GM12891 (cell line): ENCODE measurements at regions not wholly inside any gene's neighbourhood (a gene's known extent, or its start where the extent isn't known, plus 50 kb on each side); places are given as distances from the start of the nearest gene placed in this dataset.

Experiments
- DNase-seq: peaks from one replicate; pipeline ENCODE4 v3.0.0; 2011; ENCODE audit warnings: low spot score; ENCODE audit not compliant: insufficient read length
- FAIRE-seq: peaks from 2 replicates; lab custom pipeline; 2011; peaks lifted over from hg19 to GRCh38; lab: Jason Lieb, UNC
- PAX5 ChIP-seq: IDR thresholded peaks from 2 replicates; pipeline ENCODE4 v1.6.1; 2011; ENCODE audit warnings: low read length, moderate library complexity, mild to moderate bottlenecking; ENCODE audit not compliant: insufficient read depth, severe bottlenecking
- POLR2A ChIP-seq: IDR thresholded peaks from 2 replicates; pipeline ENCODE4 v1.6.1; 2011; ENCODE audit warnings: low read depth, low read length, control low read depth
- POLR2AphosphoS5 ChIP-seq: IDR thresholded peaks from 2 replicates; pipeline ENCODE4 v1.6.1; 2011; ENCODE audit warnings: low read depth, low read length, control low read depth
- POU2F2 ChIP-seq: IDR thresholded peaks from 2 replicates; pipeline ENCODE4 v1.6.1; 2011; ENCODE audit warnings: low read depth, mild to moderate bottlenecking, control low read depth, low read length, moderate library complexity
- SPI1 ChIP-seq: IDR thresholded peaks from 2 replicates; pipeline ENCODE4 v1.6.1; 2011; ENCODE audit warnings: low read depth, low read length, control low read depth
- TAF1 ChIP-seq: IDR thresholded peaks from 2 replicates; pipeline ENCODE4 v1.6.1; 2011; ENCODE audit warnings: low read depth, low read length, control low read depth

DNA sequence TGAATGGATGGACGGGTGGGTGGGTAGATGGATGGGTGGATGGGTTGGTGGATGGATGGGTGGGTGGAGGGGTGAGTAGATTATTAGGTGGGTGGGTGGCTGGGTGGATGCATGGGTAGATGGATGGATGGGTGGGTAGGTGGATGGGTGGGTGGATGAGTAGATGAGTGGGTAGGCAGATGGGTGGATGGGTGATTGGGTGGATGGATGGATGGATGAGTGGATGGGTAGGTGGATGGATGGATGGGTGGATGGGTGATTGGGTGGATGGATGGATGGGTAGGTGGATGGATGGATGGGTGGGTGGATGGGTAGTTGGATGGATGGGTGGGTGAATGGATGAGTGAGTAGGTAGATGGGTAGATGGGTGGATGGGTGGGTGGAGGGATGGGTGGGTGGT, 59.6 kb upstream of the ADGRA1 start:
- DNase-seq: no peak

DNA sequence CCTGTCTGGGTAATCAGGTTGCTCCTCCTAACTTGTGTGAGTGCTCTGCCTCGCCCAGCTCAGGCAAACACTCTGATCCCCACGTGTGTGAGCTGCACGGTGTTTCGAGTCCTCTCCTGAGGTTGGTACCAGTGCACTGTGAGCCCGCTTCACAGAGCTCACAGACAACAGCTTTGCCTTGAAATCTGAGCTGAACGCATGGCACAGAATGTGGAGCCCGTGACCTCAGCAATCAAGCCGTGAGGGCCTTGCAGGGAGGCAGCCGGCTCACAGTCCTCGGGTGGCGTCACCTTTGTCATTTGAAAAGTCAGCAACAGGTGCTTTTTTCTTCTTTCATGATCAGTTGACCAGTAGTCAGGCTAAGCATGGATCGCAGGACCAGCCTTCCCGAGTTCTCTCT, 60.2 kb upstream of the ADGRA1 start:
- TF ChIP-seq PAX5 (no peak), POLR2AphosphoS5 (no peak), POLR2A (no peak), TAF1 (no peak), SPI1 (no peak)
- DNase-seq: no peak
- no peak for FAIRE-seq

More for the DNA sequence above, 59.6 kb upstream of the ADGRA1 start:
- FAIRE-seq: no peak
- TF ChIP-seq POLR2A (no peak), SPI1 (no peak), POU2F2 (no peak), POLR2AphosphoS5 (no peak), PAX5 (no peak), TAF1 (no peak)

DNA sequence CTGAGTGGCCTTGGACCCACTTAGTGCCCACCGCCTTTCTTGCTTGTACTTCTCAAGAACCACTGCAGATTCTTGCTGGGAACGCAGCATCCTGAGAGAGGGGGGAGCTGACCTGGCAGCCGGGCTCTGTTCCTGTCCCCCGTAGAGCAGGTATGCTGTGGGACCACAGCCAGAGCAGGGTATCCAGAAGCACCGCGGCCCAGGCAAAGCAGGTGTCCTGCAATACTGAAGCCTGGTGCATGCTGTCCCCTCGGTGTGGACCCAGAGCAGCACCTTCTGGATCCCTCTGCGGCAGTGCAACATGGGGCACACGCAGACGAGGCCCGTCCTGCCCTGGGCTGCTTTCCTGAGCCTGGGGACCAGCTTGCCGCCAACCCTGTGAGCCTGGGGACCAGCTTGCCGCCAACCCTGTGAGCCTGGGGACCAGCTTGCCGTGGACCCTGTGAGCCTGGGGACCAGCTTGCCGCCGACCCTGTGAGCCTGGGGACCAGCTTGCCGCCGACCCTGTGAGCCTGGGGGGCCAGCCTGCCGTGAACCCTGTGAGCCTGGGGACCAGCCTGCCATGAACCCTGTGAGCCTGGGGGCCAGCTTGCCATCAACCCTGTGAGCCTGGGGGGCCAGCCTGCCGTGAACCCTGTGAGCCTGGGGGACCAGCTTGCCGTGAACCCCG, 60.9 kb upstream of the ADGRA1 start:
- DNase-seq (no peak), FAIRE-seq (no peak)
- TF ChIP-seq PAX5: no peak
- no peak for TF ChIP-seq POLR2AphosphoS5
- TF ChIP-seq POLR2A: no peak
- TF ChIP-seq SPI1: no peak
- TF ChIP-seq POU2F2: no peak
- no peak for TF ChIP-seq TAF1

DNA sequence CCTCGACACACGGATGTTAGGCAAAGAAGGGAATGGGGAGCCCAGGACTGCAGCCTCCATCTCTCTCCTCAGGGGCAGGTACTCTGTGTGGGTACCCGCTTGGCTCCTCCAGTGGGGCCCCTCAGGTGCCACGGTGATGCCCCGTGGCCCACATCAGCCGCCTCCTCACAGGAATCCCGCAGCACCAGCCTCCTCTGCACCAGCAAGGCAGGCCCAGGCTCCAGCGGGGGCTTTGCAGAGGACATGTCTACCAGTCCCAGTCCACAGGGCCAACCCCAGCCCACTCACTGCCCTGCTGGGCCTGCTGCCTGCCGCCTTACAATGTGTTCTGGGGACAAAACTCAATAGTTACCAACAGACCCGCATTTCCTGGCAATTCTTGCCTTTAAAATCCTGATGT, 61.6 kb upstream of the ADGRA1 start:
- no peak for DNase-seq
- FAIRE-seq: no peak
- TF ChIP-seq POLR2A (no peak), POU2F2 (no peak), SPI1 (no peak), TAF1 (no peak), PAX5 (no peak)

DNA sequence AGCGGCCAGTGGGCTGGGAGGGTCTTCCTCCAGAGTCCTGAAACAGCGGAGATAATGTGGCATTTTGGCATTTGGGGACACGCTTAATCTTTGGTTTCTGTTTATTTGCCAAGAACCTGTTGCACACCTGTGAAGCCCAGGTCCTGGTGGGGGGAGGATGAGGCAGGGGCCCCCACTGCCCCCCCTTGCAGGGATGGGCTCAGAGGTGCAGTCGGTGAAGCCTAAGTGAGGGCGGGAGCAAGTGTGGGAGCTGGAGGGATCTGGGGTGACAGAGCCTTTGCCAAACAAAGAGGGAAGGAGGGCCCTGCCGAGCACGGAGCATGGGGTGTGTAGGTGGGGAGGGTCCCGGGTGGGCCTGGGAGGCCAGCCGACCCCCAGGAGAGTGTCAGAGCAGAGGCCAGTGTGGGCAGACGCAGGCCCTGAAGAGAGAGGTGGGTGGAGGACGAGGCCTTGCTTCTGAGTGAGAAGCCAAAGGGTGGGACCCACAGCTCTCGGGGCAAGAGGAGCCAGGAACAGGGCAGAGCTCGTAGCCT, 62.1 kb upstream of the ADGRA1 start:
- TF ChIP-seq TAF1 (no peak), POU2F2 (no peak), POLR2A (no peak), SPI1 (no peak), PAX5 (no peak), POLR2AphosphoS5 (no peak)
- no peak for FAIRE-seq
- no peak for DNase-seq

DNA sequence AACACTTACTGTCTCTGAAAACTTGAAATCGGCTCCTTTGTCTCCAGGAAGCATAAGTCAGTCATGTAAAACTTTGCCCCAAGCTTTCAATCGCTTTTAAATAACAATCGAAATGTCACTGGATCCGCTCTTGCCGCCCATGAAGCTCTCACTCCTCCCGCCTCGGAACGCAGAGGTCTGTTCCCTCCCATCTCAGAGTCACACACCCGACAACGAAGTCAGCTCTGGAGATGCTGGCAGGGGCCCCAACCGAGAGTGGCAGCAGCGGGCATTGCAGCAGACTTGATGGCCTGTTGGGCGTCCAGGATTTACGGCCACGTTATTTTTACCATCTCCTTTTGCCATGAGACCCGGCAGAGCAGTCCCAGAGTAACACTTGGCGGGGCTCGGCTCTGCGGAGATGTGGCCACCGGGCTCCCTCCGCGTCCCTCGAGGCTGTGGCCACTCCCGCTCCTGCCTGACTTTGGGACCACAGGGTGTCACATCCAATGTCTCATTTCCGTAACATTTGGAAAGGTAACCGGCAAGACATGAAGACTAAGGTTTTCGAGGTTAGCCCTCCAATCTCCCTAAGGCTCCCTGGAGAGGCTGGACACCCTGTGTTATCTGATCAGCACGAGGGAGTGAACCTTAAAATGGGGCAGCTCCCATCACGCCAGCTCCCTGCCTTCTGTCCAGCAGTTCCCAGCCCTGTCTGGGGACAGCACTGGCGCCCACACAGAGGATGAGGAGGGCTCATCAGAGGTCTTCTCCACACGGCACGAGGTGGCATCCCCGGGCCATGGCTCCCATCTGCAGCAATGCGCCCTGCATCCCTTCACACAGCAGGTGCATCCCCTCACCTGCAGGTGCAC, 62.8 kb upstream of the ADGRA1 start:
- TF ChIP-seq POLR2A (no peak), POLR2AphosphoS5 (no peak), POU2F2 (no peak), TAF1 (no peak), PAX5 (no peak)
- FAIRE-seq (no peak), DNase-seq (no peak)

DNA sequence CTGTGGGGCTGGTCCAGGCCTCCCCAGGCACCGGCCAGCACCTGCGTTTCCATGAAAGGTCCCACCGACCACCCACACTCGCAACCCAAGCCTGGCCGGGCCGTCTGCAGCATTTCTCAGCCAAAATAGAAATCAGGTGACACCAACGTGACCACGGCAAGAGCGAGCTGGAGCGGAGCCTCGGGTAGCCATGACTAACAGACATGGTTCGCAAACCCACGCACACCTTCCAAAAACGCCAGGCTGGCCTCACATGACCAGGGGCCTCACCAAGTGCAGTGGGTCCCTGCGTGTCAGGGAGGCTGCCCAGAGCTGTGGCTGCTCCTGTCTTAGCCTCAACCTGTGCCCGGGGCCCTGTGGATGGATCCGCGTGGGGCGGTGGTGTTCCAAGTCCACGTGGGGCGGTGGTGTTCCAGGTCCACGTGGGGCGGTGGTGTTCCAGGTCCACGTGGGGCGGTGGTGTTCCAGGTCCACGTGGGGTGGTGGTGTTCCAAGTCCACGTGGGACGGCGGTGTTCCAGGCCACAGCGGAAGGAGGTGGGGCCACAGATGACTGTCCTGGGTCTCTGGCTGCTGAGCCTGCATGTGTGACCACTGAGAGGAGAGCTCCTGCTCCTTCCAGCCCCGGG, 64.4 kb upstream of the ADGRA1 start:
- DNase-seq (no peak), FAIRE-seq (no peak)
- TF ChIP-seq POLR2A (no peak), SPI1 (no peak), PAX5 (no peak), POU2F2 (no peak), POLR2AphosphoS5 (no peak), TAF1 (no peak)

DNA sequence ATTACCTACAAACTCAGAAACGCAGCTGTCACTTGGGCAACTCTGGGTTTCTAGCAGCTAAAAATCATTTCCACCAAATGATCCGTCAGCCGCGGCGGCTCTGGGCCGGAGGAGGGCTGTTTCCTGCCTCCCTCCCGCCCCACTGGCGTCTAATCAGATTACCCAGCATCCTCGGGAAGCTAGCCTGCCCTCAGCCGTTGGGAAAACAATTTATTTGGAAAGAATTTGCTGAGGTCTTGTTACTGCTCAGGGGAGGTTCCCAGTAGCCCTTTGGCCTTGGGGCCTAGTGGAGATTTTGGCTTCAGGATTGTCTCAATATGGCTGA, 65.0 kb upstream of the ADGRA1 start:
- no peak for DNase-seq

DNA sequence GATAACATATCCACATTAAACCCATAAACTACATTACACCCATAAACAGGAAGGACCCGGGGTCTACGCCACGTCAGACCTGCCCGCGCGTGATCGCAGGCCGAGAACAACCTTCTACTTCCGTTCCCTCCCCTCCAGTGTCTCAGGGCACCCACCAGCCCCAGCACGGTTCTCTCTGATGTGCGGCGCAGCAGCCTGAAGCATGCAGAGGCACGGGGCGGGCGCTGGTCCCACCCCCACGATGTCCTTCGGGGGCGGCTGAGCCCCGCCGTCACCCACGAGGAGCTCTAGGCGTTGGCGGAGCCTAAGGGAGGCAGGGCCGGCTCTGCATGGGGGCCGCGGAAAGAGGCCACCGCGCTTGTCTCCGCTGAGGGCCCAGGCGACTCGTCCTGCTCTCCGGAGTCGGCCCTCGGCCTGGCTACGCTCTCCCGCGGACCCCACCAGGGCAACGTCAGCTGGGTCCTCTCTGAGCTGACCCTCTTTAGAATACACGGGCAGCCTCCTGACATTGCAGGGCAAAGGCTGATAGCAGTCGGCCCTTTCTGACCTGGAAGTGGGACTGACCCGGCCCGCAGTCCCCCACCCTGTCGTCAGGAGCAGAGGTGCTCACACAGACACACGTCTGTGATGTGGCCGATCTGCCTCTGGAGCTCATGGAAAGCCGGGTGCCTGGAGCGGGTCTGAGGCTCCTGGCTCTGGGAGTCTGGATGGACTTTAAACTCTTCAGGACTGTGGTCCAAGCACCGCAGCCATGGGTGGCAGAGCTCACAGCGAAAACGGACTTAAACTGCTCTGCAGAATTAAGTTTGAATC, 65.6 kb upstream of the ADGRA1 start:
- no peak for FAIRE-seq
- no peak for TF ChIP-seq PAX5
- TF ChIP-seq POU2F2: no peak
- no peak for TF ChIP-seq TAF1
- no peak for TF ChIP-seq POLR2A
- TF ChIP-seq POLR2AphosphoS5: no peak
- no peak for TF ChIP-seq SPI1

More for the DNA sequence above, 65.0 kb upstream of the ADGRA1 start:
- TF ChIP-seq TAF1: no peak
- no peak for FAIRE-seq

More for the DNA sequence above, 65.6 kb upstream of the ADGRA1 start:
- DNase-seq: no peak
